NCI-H2081 (cell line): ENCODE measurements at regions not wholly inside any gene's neighbourhood (a gene's known extent, or its start where the extent isn't known, plus 50 kb on each side); places are given as distances from the start of the nearest gene placed in this dataset.
"Not testable (repeated sequence)": the region's sequence is repeated elsewhere in the genome, so short reads cannot be mapped to it uniquely, and the experiment has no call there.

Experiments
- DNase-seq, 2 experiments: peaks; one replicate each; lab custom pipeline; 2025; lab: John Stamatoyannopoulos, UW

DNA sequence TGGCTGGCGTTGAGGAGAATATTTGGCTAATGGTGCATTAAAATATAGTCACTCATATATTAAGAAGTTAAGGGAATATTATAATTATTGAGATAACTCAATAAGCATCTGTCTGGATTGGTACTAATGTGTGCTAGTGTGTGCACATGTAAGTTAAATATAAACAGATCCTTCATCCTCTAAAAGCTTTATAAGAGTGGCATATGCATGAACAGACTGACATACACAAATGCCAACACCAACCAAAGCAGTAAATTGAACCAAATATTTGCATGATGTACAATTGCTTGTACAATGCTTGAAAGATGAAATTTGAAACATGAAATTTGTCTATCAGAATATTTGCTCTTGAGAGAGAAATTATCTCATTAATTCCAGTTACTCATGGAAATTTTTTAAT, 344.9 kb downstream of the ADGRL2 start:
- DNase-seq: no peak

DNA sequence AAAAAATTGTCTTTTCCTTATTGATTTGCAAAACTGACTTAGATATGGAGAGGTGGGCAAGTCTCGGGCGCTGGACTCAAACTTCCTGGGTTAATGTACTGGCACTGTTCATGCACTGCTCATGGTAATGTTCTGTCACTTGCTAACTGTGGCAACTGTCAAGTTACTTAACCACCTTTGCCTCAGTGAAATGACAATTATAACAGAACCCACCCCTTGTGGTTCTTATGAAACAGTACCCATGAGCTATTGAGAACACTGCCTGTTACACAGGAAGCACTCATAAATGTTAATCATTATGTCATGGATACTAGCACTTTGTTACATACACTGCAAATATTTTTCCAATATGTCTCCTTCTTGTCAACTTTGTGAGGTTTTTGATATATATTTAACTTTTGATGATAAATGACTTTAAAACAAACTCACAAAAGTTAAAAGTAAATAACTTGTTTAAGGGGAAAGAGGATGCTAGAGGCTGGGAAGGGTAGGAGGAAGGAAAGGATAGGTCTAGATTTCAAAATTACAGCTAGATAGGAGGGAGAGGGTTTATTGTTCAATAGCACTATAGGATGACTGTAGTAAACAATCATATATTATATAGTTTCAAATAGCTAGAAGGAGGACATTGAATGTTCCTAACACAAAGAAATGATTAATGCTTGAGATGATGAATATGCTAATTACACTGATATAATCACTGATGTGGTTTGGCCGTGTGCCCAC, 342.5 kb downstream of the ADGRL2 start:
- no peak for DNase-seq

DNA sequence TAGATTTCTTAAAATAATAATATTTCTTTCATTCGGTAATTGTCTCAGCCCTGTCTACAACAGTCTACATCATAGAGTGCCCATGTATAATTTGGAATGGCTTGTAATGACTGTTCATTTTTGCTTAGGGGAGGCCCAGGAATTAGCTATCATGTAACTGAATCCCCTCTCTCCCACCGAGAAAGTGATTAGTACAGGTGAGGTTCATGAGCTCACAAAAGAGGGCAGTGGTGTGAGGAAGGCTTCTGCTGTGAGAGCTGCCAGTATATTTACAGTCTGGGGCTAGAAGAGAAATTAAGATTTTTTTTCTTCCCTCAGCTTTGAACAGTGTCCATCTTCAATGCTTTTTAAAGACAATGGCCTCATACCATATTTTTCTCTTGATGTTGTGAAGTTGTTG, 340.7 kb downstream of the ADGRL2 start:
- peak in 1 of 2 experiments; percentile 48 for DNase-seq

DNA sequence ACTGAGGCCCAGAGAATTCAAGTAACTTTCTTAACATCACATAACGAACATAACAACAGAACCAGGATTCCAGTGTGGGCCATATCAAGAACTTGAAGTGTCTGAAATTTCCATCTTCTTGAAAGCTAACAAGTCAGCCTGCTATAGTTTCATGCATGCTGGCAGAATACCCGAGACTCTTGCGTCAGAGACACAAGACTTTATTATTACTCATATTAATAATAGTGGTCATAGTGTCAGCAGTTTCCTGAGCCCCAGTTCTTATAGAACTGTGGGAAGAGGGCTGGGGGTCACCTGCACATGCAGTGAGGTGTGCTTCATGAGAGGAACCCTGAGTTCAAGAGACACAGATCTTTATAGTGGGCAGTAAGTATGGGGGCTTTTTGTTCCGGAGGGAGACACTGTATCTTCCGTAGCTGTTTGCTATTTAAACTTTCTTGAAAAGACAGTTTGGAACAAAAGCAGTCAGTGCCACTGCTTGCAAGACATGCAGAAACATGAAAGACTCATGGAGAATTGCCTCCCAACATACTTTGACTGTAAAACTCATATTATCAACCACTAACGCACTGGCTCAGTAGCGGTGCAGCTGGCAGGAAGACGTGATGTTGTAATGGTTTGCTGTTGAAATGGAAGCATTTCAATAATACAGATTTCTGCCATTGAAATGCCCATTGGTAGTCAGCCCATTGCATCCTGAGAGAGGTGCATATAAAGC, 339.2 kb downstream of the ADGRL2 start:
- no peak for DNase-seq

DNA sequence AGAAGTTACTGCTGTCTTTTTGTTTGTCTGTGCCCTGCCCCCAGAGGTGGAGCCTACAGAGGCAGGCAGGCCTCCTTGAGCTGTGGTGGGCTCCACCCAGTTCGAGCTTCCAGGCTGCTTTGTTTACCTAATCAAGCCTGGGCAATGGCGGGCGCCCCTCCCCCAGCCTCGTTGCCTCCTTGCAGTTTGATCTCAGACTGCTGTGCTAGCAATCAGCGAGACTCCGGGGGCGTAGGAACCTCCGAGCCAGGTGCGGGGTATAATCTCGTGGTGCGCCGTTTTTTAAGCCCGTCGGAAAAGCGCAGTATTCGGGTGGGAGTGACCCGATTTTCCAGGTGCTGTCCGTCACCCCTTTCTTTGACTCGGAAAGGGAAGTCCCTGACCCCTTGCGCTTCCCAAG, 335.6 kb downstream of the ADGRL2 start:
- not testable (repeated sequence) for DNase-seq

DNA sequence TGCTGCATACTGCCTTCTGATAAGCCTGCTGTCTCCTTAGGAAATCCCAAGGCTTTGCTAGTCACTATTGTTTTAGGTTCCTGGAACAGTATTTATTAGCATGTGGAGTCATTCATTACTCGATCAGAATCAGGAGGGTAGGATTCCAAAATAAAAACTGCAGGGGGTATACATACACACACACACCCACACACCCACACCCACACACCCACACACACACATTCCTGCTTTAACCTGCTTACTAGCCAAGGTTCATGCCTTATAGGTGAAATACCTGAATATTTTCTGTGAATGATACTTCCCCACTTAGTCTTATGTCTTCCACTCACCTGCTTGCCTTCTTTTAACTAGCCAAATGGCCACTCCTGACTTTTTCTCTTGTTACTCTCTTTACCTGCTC, 325.1 kb downstream of the ADGRL2 start:
- DNase-seq: no peak

DNA sequence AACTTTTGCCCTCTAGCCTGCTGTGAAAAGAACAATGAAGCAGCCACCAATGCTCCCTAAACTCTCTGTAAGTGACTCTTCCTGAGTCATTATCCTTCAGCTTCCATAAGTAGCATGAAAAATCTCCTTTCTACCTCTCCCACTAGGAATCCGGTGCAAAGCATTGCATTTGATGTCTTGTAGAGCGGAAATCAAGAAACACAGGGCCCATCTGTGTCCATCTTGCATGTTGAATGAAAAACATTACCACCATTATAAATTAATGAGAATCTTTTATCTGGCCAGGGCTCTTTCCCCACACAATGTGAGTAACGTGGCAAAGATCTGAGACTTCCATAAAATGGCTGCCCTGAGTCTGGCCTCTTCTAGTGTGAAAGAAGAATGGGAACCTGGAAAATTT, 324.4 kb downstream of the ADGRL2 start:
- no peak for DNase-seq

DNA sequence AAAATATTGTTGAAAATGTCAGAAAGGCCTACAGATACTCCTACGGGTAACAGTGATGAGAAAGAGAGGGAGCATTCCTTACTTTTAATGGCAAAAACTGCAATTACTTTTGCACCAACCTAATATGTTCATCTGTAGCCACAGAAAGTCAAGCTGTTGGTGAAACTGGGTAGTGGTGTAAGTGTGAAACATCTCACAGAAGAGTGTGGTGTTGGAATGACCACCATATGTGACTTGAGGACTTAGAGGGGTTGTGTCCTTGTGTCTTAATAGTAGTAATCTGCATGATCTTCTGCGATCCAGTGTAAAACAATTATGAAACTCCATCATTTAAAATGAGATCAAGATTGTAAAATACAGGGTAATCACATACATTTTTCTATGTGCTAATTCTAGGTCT, 320.7 kb downstream of the ADGRL2 start:
- DNase-seq: no peak

DNA sequence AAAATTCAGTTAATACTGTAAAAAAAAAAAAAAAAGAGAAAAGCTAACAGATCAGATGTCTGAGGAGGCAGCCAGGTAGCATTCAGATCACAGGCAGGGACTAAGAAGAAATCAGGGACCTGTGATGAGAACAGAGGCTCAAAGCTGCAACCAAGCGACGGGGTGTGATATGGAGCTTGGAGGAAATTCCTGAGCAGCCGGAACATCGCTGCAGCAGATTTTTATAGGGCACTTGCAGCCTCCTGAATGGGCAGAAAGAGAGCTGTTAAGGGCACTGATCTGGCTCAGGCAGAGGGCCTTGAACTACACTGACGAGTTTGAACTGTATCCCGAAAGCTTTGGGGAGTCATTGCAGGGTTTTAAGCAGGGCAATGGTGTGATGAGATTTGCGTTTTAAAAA, 315.4 kb downstream of the ADGRL2 start:
- DNase-seq: no peak

DNA sequence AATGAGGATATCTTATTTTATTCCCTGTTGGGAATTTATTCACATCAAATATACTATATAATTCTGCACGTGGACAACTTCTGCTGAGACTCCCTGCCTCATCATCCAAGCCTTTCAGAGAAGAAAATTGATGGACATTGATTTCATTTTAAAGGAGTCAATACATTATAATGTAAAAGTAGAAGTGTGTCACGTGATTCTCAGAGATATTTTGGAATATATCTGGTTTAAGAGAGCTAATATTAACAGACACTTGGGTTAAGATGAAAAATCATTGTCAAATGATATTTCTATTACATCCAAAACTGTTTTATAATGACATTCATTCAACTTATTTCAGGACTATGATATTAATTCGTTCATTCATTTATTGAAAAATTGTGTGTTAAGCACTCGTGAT, 314.2 kb downstream of the ADGRL2 start:
- DNase-seq: no peak

DNA sequence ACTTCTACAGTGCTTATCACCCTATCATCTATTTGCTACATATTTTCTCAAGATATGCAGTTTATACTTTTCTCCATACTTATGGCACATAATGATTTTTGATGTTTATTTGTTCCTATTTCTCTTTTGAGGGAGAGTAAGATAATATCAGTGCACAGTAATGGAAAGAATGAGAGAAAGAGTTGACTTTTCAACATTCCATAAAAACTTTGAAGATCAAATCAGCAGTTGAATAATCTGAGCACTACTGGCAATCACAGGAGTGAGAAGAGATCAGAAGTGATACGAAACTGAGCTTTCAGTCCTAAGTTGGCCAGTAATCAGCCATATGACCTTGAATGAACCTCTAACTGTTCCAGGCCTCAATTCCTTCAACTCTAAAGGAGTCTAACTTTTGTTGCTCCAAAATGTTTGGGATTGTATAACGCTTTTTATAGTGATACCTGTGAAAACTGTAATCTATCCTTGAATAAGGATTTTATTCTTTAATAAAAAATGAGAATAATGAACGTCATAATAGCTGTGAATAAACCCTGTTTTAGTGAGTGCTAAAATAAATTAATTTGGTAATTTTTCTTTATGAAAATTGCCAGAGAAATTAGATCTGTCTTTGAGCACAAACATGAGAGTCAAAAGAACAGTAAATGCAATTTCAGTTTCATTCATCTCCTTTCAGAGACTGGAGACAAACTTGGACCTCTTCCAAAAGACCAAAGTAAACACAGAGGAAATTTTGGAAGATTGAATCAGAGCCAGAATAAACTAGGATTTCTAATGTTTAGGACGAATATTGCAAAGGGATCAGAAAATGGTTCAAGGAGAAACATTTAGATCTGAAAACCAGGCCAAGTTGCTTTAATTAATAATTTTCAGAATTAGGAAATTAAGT, 309.9 kb downstream of the ADGRL2 start:
- DNase-seq: peak; percentile 39 to 78

DNA sequence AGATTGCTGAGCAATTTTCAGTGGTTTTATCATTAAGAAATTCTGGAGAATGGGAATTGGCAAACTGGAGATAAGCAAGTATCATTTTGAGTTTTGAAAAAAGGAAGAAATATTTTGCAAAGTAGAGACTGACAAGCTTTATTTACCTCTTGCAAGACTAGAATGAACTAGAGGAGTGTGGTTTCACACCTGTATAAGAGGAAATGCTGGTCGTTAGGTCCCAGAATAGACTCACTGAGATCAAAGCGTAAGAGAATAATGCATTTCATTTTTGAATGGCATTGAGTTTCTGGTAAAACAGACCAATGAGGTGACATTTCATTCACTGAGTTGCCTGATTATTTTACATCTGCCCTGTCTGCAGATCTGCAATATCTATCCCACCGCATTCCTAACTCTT, 308.1 kb downstream of the ADGRL2 start:
- DNase-seq: no peak

DNA sequence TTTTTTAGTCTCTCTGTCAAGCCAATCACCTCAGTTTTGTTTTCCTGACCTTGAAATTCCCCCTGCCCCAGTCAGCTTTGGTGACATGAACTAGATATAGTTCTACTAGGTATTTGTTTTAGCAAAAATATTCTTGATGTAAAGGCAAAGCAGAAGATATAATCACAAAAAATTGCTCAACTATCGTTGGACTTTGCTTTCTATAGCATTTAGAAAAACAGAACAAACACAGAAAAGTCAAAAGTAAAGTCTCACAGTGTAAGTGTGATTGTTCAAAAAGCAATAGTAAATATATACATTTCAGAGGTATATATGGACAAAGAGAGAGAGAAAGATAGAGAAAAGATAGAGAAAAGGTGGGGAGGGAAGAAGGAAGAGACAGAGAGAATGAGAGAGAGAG, 305.9 kb downstream of the ADGRL2 start:
- no peak for DNase-seq

DNA sequence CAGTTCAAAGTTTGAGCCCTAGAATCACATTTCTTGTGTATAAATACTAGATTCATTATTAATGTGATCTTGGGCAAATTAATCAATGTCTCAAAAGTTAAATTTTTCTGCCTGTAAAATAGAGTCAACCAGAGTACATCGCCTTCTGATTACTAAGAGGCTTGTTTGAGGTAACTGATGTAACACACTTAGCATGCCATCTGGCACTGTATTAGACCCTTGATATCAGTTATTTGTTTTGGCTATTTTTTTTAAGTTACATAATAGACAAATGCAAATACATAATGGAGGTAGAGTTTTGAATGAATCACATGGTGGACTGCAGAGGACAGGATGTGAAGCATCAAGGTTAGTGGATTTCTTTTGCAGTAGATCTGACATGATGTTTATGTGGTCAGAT, 298.4 kb downstream of the ADGRL2 start:
- no peak for DNase-seq

DNA sequence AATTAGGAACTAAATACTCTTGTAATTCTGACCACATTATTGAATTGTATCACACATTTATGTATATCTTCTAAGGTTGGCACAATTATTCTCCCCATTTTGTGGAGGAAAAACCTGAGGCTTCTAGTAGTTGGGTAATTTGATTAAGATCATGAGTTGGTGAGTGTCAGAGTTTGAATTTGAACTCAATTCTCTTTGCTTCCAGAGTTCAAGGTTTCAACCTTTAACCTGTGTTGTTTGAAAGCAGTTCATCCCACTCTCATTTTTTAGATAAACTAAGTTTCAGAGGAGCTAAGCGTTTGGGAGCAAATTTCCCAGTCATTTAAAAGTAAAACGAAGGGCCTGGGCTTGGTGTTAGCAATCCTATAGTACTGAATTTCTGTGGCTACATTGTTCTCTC, 293.4 kb downstream of the ADGRL2 start:
- no peak for DNase-seq

DNA sequence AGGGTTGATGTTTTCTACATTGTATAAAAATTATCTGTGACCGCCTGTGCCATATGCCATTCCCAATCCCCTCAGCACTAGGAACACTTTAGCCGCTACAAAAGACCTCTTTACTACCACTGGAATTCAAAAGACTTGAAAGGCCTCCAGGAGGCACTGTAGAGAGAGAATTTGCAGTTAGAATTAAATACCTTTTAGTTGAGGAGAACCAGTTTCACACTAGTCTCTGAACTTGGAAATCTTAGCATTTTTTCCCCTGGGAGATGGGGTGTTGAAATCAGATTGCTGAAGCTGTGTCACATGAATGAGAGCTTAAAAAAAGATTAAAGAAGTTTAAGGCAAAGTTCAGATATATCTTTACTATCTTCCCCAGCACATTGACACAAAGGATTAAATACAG, 291.0 kb downstream of the ADGRL2 start:
- no peak for DNase-seq

DNA sequence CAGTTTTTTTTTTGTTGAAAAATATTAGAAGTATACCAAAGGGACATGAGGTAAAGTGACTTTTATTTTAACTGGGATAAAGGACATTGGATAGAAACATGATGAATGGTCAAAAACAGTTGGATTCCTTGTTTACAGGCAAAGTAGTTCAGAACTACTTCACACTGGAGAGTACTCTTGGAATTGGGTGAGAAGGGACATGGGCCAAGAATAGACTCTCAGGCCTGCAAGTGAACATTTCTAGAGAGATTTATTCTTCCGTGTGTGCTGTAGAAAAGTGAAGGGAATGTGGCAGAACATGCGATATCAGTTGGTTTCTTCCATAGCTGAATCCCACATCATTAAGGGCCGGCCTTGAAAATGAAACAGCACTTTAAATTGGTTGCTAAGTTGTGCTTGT, 290.5 kb downstream of the ADGRL2 start:
- no peak for DNase-seq

DNA sequence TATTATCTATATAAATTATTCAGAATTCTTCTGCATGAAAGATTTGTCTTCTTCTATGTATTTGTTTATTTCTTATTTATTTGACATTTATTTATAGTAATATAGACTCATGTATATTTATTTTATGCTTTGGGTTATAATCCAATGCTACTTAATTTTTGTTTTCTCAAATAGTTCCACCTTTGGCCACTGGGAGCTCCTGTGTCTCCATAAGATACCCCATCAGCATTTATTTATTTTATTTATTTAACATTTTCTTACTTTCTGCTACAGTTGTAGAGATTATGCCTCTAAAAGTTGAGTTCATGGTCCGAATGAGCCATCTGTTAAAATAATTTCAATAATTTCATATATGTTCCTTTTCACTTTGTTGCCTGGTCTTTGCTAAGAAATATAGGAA, 289.4 kb downstream of the ADGRL2 start:
- DNase-seq: no peak

DNA sequence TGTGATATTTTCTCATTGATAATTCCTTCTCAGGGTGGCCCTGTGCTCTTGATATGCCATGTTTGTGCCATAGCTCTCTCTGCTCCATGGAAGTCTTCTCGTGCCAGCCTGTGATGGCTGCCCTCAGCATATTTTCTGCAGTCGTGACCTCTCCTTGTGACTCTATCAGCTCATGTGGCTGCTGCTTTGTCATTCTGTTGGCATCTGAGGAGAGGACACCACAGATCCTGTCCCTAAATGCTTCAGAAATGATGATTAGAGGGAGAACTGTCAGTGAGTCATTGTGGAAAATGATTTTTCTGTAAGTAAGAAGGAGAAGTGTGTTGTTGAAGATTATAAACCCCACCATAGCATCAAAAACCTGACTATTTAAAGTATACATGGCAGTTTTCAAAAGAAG, 286.0 kb downstream of the ADGRL2 start:
- no peak for DNase-seq

DNA sequence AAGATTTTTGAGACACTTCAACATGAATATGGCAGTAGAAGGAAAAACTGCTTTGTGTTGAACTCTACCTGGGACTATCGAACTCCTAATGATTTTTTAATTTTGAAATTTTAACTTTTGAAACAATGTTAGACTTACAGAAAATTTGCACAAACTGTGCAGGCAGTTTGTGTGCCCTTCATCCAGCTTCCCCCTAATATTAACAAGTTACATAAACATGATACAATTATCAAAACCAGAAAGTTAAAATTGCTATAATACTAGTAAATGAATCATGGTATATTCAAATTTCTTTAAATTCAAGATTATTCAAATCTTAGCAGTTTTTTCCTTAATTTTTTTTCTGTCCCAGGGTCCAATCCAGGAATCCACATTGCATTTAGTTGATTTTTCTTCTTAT, 278.9 kb downstream of the ADGRL2 start:
- no peak for DNase-seq

DNA sequence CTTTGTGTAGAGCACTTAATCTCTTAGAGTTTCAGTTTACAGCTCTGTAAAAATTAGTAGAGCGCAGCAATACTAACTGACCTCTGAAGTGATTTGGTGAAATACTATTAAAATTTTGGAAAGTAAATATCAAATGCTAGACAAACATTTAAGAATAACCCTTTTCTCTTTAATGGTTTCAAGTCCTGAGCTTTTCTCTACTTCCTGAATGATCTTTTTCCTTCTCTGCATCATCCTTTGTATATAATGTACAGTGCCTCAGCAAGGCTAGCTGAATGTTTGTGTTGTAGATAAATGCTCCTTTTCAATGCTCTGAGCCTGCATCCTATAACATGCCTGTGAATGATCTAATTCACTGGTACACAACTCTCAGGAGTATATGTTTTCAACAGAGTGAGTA, 272.9 kb downstream of the ADGRL2 start:
- DNase-seq: no peak

DNA sequence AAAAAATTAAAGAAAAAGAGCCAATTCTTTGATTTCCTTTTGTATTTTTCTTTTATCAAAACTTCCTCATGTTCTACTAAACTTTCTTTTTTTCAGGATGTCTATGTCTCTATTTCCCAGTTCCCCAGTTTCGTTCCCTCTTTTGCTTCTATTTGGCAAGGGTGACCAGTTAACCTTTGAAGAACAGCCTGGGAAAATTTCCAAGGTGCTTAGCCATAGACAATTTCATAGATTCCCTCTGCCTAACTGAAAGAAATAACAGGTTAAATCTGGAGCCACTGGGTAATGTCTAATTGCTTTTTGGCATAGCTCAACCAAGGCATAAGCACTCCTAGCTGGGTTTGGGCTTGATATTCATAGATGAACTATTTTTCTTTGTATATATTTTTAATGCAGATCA, 272.3 kb downstream of the ADGRL2 start:
- no peak for DNase-seq

DNA sequence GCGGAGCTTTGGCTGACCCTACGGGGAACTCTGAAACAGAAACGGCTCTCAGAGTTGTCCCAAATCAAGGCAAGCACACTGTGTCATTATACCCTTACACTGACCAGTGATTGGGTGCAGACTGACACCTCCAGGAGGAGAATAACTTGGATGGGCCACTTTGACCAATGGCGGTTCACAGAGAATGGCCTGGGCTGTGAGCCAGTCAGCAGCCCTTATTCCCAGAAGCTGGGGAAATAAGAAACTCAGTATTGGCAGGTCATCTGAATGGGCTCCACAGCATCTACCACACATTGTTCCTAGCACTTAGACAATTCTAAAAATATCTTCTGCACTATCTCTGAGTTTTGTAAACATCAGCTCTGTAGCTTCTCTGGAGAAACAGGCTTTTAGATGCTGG, 265.2 kb downstream of the ADGRL2 start:
- no peak for DNase-seq
